Heart left ventricle (tissue), 16 donors: ENCODE measurements at regions not wholly inside any gene's neighbourhood (a gene's known extent, or its start where the extent isn't known, plus 50 kb on each side); places are given as distances from the start of the nearest gene placed in this dataset.

Experiments used
- ATAC-seq, 4 donors: fragments of 200-7000 bp; cut with Tn5 transposase; one replicate each; pipeline ENCODE4 v1.9.1; 2020 to 2022; ENCODE audit warnings: moderate library complexity in 4 of 4, mild to moderate bottlenecking in 3 of 4, moderate number of reproducible peaks in 1 of 4
- DNase-seq, 5 donors: peaks; one replicate each; pipeline ENCODE4 v3.0.0-alpha.2; 2020
- H3K27ac ChIP-seq, 12 donors: fragments of 200-600 bp; sonication (generic) in 4 of 12; one replicate each; pipeline versions ENCODE4 v1.5.0 to v1.8.0; 2016 to 2022; ENCODE audit warnings: mild to moderate bottlenecking in 2 of 12
- H3K27me3 ChIP-seq, 9 donors: fragments of 200-600 bp; sonication (generic) in 2 of 9; one replicate each; pipeline versions ENCODE4 v1.5.1 to v1.8.0; 2016 to 2022; ENCODE audit warnings: mild to moderate bottlenecking in 3 of 9
- H3K36me3 ChIP-seq, 9 donors: fragments of 200-600 bp; sonication (generic) in 2 of 9; one replicate each; pipeline versions ENCODE4 v1.5.0 to v1.8.0; 2018 to 2022; ENCODE audit warnings: mild to moderate bottlenecking in 2 of 9
- H3K4me1 ChIP-seq, 12 donors: fragments of 200-600 bp; sonication (generic) in 4 of 12; one replicate each; pipeline versions ENCODE4 v1.5.0 to v1.8.0; 2016 to 2022; ENCODE audit warnings: mild to moderate bottlenecking in 3 of 12
- H3K4me3 ChIP-seq, 12 donors: fragments of 200-600 bp; sonication (generic) in 4 of 12; one replicate each; pipeline versions ENCODE4 v1.5.0 to v1.8.0; 2017 to 2022; ENCODE audit warnings: mild to moderate bottlenecking in 9 of 12, moderate library complexity in 4 of 12
- H3K9me3 ChIP-seq, 12 donors: fragments of 200-600 bp; sonication (generic) in 4 of 12; one replicate each; pipeline versions ENCODE4 v1.5.0 to v1.8.0; 2016 to 2022; ENCODE audit warnings: mild to moderate bottlenecking in 1 of 12
- CTCF ChIP-seq, 12 donors: fragments of 200-600 bp; sonication (generic) in 4 of 12; IDR thresholded peaks; one replicate each; pipeline versions ENCODE4 v1.5.0 to v1.8.0; 2018 to 2022; ENCODE audit warnings: antibody characterized with exemption in 12 of 12, mild to moderate bottlenecking in 5 of 12
- POLR2A ChIP-seq, 2 donors: fragments of 450-650 bp; IDR thresholded peaks; one replicate each; pipeline ENCODE4 v1.6.1; 2017; ENCODE audit warnings: antibody characterized with exemption in 2 of 2, mild to moderate bottlenecking in 2 of 2, moderate library complexity in 2 of 2
- WGBS, 4 donors: extraction: QIAGEN DNeasy Blood & Tissue Kit in 2 of 4; methylation state at CpG; one replicate each; pipeline versions ENCODE4 v1.1.5 to v1.1.7; 2013 to 2018; 5-methylcytosine and 5-hydroxymethylcytosine counted together
- intact Hi-C, 10 donors: fragments of 100-400 bp; cut with DNase I; formaldehyde crosslinking; loops; one replicate each; pipeline versions ENCODE4 v1.11.1 to v1.14.2; 2022
- donor health status: ischemic (EF 13 %, LVEDD 7.1; RV severe dilation, severe dysfunction).
- donor health status: healthy with polysubstance abuse.
- donor health status: DM: no; HTN: yes; CAD: no.
- donor health status: DM: no; HTN: no; CAD: no.
- donor health status: ischemic (EF 25% LVEDD 6.9; RV normal size, moderate dysfunction).
- donor health status: ischemic (EF 25% LVEDD 5.7; RV mildly dilated, moderate dysfunction).
- donor health status: healthy.
- donor health status: DM: yes; HTN: yes; CAD: no.
- donor health status: ischemic (EF 35%, LVEDD 5.7; RV mildly dilated, moderate dysfunction).
- donor health status: nonischemic (EF 11% LVEDD 7.7; RV severe dilation, severe dysfunction).
- donor health status: DM: yes; HTN: yes; CAD: no.
- donor health status: PGD.
- donor health status: ischemic (EF 29% LVEDD 5.4; RV normal size, mild dysfunction).
- donor health status: nonischemic (EF 23%, LVEDD 6.1; RV moderate dilation, normal function).

GRCh38 chr4:40685300-40685699, 55.6 kb upstream of the RBM47 start:
- no peak overlapping the region for H3K4me3 ChIP-seq
- H3K36me3 ChIP-seq, result no peaks in the 10 kb centered on the region
- DNase-seq, result no peak
- H3K9me3 ChIP-seq, result no peaks in the 10 kb centered on the region
- H3K4me1 ChIP-seq, result peaks cover 0 to 15% (median 0%) of the 10 kb centered on the region in 12 donors
- no peak overlapping the region for H3K27ac ChIP-seq
- 93 to 97% (median 96%) methylated on average over 3 of the region's 3 CpGs for WGBS, 4 donors
- TF ChIP-seq POLR2A (IDR thresholded peaks at IDR 0.05) (no peak), CTCF (IDR thresholded peaks at IDR 0.05) (no peak)
- ATAC-seq, result no peak
- H3K27me3 ChIP-seq, result peaks cover 0 to 4% (median 0%) of the 10 kb centered on the region in 9 donors
- intact Hi-C loops, result no loop called here

GRCh38 chr4:40686081-40686913, 56.6 kb upstream of the RBM47 start:
- DNase-seq (no peak), ATAC-seq (no peak)
- intact Hi-C loops, result no loop called here
- Histone ChIP-seq H3K4me1 (peaks cover 0 to 15% (median 0%) of the 10 kb centered on the region in 12 donors), H3K36me3 (no peaks in the 10 kb centered on the region), H3K9me3 (no peaks in the 10 kb centered on the region), H3K27me3 (peaks cover 0 to 4% (median 0%) of the 10 kb centered on the region in 9 donors), H3K27ac (no peak overlapping the region), H3K4me3 (no peak overlapping the region)
- TF ChIP-seq POLR2A (IDR thresholded peaks at IDR 0.05), result no peak
- TF ChIP-seq CTCF (IDR thresholded peaks at IDR 0.05), result no peak
- 90 to 92% (median 90%) methylated on average over 8 of the region's 8 CpGs for WGBS, 4 donors

GRCh38 chr4:40687676-40688389, 58.2 kb upstream of the RBM47 start:
- 67 to 81% (median 78%) methylated on average over 3 of the region's 3 CpGs for WGBS, 4 donors
- no peak overlapping the region for H3K27ac ChIP-seq
- no peak for ATAC-seq
- H3K27me3 ChIP-seq, result peaks cover 0 to 15% (median 0%) of the 10 kb centered on the region in 9 donors
- intact Hi-C loops, result no loop called here
- H3K9me3 ChIP-seq, result peaks cover 0 to 10% (median 0%) of the 10 kb centered on the region in 12 donors
- no peak for DNase-seq
- H3K4me1 ChIP-seq, result peaks cover 0 to 15% (median 0%) of the 10 kb centered on the region in 12 donors
- TF ChIP-seq POLR2A (IDR thresholded peaks at IDR 0.05) (no peak), CTCF (IDR thresholded peaks at IDR 0.05) (no peak)
- no peaks in the 10 kb centered on the region for H3K36me3 ChIP-seq
- no peak overlapping the region for H3K4me3 ChIP-seq

- no peak overlapping the region for H3K4me3 ChIP-seq
- no peak for TF ChIP-seq POLR2A (IDR thresholded peaks at IDR 0.05)
- TF ChIP-seq CTCF (IDR thresholded peaks at IDR 0.05), result no peak
- intact Hi-C loops, result no loop called here
- ATAC-seq (no peak), DNase-seq (no peak)
- WGBS, 4 donors, result 85 to 93% (median 89%) methylated on average over 6 of the region's 6 CpGs
- H3K4me1 ChIP-seq, result peaks cover 0 to 9% (median 0%) of the 10 kb centered on the region in 12 donors
- no peak overlapping the region for H3K27ac ChIP-seq
- peaks cover 0 to 16% (median 0%) of the 10 kb centered on the region in 9 donors for H3K27me3 ChIP-seq
- H3K36me3 ChIP-seq, result no peaks in the 10 kb centered on the region
- H3K9me3 ChIP-seq, result peaks cover 0 to 10% (median 0%) of the 10 kb centered on the region in 12 donors
These were observed 58.9 kb upstream of the RBM47 start for GRCh38 chr4:40688446-40689095.
